AG09319 (cell line): ENCODE measurements at regions not wholly inside any gene's neighbourhood (a gene's known extent, or its start where the extent isn't known, plus 50 kb on each side); places are given as distances from the start of the nearest gene placed in this dataset.

ENCODE experiments used
- DNase-seq: peaks from one replicate; pipeline ENCODE4 v3.0.0-alpha.2; 2010; ENCODE audit warnings: low read depth; ENCODE audit errors: extremely low read depth
- CTCF ChIP-seq: IDR thresholded peaks from 2 replicates; pipeline ENCODE4 v1.5.1; 2011; ENCODE audit warnings: low read depth, mild to moderate bottlenecking, inconsistent platforms, low read length, moderate library complexity

GRCh38 chr1:201685485-201685884 is 143.5 kb upstream of the IPO9 start:
- TF ChIP-seq CTCF, result no peak

GRCh38 chr1:201686714-201687455 is 142.1 kb upstream of the IPO9 start:
- no peak for TF ChIP-seq CTCF
- DNase-seq, result no peak

More at GRCh38 chr1:201685485-201685884, 143.5 kb upstream of the IPO9 start:
- DNase-seq, result no peak

- DNase-seq, result no peak
- no peak for TF ChIP-seq CTCF
These were observed 140.4 kb upstream of the IPO9 start for GRCh38 chr1:201688514-201688913.

- no peak for TF ChIP-seq CTCF
- no peak for DNase-seq
These were observed 139.3 kb upstream of the IPO9 start for GRCh38 chr1:201689647-201690046.

GRCh38 chr1:201690528-201690927 is 138.4 kb upstream of the IPO9 start:
- TF ChIP-seq CTCF, result no peak
- no peak for DNase-seq

- TF ChIP-seq CTCF, result no peak
- no peak for DNase-seq
These were observed 137.0 kb upstream of the IPO9 start for GRCh38 chr1:201691716-201692554.
